Activated naive CD4-positive, alpha-beta T cell treated with anti-CD3 and anti-CD28 coated beads, Interleukin-2, amount 50 U/mL, for 16 hours (primary cell): ENCODE measurements at regions not wholly inside any gene's neighbourhood (a gene's known extent, or its start where the extent isn't known, plus 50 kb on each side); places are given as distances from the start of the nearest gene placed in this dataset.

ENCODE experiments used
- DNase-seq: peaks from one replicate; pipeline ENCODE4 v3.0.0-alpha.2; 2020

- DNase-seq, result no peak
Observed at GRCh38 chr6:37555040-37555781, 55.5 kb upstream of the CCDC167 start.

- no peak for DNase-seq
Observed at GRCh38 chr6:37554480-37554819, 54.8 kb upstream of the CCDC167 start.

DNA sequence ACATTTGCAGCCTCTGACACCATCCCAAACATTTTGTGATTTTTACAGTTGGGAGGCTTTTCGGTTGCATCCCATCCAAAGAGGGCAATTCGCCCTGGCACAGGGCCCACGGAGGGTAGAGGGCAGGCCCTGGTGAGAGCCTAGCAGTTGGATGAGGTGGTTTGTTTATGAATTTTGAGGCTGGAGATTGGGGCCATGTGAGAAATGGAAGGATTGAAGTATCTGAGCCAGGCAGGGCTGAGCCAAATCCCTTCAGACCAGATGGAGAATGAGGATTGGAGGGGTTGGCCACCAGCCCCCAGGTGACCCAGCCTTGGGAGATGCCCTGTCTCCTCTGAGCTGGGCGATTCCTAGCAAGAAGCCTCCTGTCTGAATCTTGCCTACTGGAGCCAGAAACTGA is 52.6 kb upstream of the CCDC167 start:
- no peak for DNase-seq

- DNase-seq, result no peak
Observed at GRCh38 chr6:37551867-37552266, 52.2 kb upstream of the CCDC167 start.

GRCh38 chr6:37551446-37551845 is 51.8 kb upstream of the CCDC167 start:
- no peak for DNase-seq

DNA sequence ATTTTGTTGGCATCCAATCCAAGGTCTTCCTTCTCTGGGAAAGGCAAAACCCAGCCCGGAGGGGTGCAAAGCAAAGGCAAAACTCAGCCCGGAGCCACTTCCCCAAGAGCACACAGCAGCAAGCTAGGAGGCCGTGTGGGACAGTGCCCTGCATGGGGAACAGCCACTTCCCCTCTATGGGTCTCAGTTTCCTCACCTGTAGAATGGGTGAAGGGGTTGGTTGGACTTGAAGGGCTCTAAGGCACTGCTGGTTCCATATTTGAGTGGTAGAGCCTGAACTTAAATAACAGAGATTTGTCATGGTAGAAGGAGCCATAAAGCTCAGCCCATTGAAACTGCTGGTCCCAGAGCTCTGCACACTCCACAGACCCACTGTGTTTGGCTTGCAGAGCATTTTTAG is 51.3 kb upstream of the CCDC167 start:
- DNase-seq, result no peak

DNA sequence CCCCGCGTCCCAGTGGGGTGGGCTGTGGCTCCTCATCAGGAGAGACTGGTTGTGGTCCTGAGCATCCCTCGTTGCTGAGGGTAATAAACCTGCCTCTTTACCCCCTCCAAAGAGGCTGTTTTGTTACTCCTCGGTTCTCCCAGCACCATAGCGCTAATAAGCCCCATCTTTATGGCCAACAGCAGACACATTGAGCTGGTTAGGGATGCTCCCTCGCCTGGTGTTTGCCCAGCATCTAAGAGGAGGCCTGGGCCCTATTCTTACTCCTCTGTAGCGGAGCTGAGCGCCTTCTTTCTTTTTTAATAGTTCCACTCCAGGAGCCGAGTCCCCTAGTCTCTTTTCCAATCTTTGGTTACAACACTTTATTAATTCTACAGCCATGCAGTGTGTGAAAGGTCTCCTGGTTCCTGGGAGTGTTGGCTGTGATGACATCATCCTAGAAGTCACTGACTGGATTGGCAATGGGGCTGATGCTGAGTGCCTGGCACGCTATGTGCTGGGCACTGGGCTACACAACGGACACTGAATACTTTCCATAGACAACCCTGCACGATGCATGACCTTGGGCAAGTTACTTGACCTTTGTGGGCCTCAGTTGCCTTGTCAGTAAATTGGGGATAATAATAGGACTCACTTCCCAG is 50.6 kb upstream of the CCDC167 start:
- DNase-seq, result no peak

DNA sequence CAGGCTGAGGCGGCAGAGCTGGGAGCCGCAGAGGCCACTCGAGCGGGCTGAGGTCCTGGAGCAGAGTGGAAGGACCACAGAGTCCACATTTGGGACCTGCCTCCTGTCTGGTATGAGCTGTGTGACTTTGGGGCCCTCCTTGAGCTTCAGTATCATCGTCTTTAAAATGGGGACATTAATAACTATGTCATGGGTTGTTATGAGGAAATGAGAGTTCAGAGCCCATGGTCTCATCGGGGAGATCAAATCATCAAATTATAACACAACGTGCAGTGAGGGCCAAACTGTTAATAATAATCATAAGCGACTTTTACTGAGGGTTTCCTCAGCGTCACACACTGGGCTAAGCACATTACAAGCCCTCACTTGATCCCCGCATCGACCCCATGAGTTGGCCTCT is 49.9 kb upstream of the CCDC167 start:
- DNase-seq, result no peak
